HCT116 (cell line): ENCODE measurements at regions not wholly inside any gene's neighbourhood (a gene's known extent, or its start where the extent isn't known, plus 50 kb on each side); places are given as distances from the start of the nearest gene placed in this dataset.

ENCODE experiments used
- ATAC-seq: fragments of 200-7000 bp; cut with Tn5 transposase; 2 replicates; pipeline ENCODE4 v1.9.1; 2020; ENCODE audit warnings: mild to moderate bottlenecking, moderate library complexity
- BruUV-seq: library from RNA; stranded (reverse); fragments of 400-500 nt; replicated peaks from 2 replicates; lab custom pipeline; 2021; lab: Mats Ljungman, UMichigan
- CTCF ChIA-PET: fragments of 300-600 bp; sonication (Branson Sonifier 250); formaldehyde crosslinking; loops from one replicate; lab custom pipeline; 2021; ENCODE audit warnings: antibody characterized with exemption; lab: Charles Lee
- POLR2A ChIA-PET: fragments of 300-600, 350-600 bp; sonication (Branson Sonifier 250); formaldehyde crosslinking; loops from one replicate; lab custom pipeline; 2021; ENCODE audit warnings: antibody characterized with exemption; lab: Charles Lee
- RAD21 ChIA-PET, 2 experiments: fragments of 300-600 bp; sonication (Branson Sonifier 250); formaldehyde crosslinking; loops; one replicate each; lab custom pipeline; 2023; ENCODE audit warnings: low total read pairs in 2 of 2; ENCODE audit not compliant: uncharacterized antibody in 2 of 2, unreplicated experiment in 2 of 2, low non-redundant PET in 1 of 2; lab: Charles Lee
- DNase-seq: peaks from one replicate; pipeline ENCODE4 v3.0.0-alpha.2; 2010; ENCODE audit warnings: low read depth, low spot score
- H2AFZ ChIP-seq: fragments of 200-600 bp; shearing (Covaris generic), sonication (generic); 2 replicates; pipeline ENCODE4 v1.6.1; 2017; ENCODE audit warnings: low read depth, mixed run types, mixed read lengths, antibody characterized with exemption, low read length; ENCODE audit not compliant: poor library complexity, severe bottlenecking
- H3K27ac ChIP-seq: 2 replicates; pipeline ENCODE4 v1.5.1; 2012; ENCODE audit warnings: low read depth, low read length
- H3K27me3 ChIP-seq: fragments of 200-600 bp; sonication (generic); 2 replicates; pipeline ENCODE4 v1.6.1; 2016; ENCODE audit warnings: mixed run types, low read length, mixed read lengths; ENCODE audit not compliant: insufficient read depth
- H3K36me3 ChIP-seq, 2 experiments: fragments of 200-500 bp in 1 of 2; fragments of 200-600 bp in 1 of 2; sonication (Bioruptor generic) in 1 of 2; sonication (generic) in 1 of 2; 2 replicates each; pipeline versions ENCODE4 v1.5.1 to v1.6.1; 2014 to 2016; ENCODE audit warnings: low read length in 2 of 2, inconsistent platforms in 1 of 2, mixed read lengths in 1 of 2, mixed run types in 1 of 2; ENCODE audit not compliant: insufficient read depth in 2 of 2, control insufficient read depth in 1 of 2
- H3K4me1 ChIP-seq, 2 experiments: fragments of 200-600 bp in 1 of 2; sonication (generic) in 1 of 2; 2 replicates each; pipeline versions ENCODE4 v1.5.1 to v1.6.1; 2012 to 2017; ENCODE audit warnings: low read length in 2 of 2, inconsistent platforms in 1 of 2, mild to moderate bottlenecking in 1 of 2, mixed read lengths in 1 of 2, mixed run types in 1 of 2, moderate library complexity in 1 of 2; ENCODE audit not compliant: insufficient read depth in 2 of 2, control insufficient read depth in 1 of 2
- H3K4me2 ChIP-seq: fragments of 200-600 bp; sonication (generic); 2 replicates; pipeline ENCODE4 v1.6.1; 2017; ENCODE audit warnings: mixed run types, low read length, mixed read lengths
- H3K4me3 ChIP-seq, 2 experiments: fragments of 200-600 bp in 1 of 2; sonication (generic) in 1 of 2; replicated peaks in 1 of 2; 2 replicates each; pipeline ENCODE4 v1.5.1; 2011 to 2016; ENCODE audit warnings: low read length in 2 of 2, control low read depth in 1 of 2, low read depth in 1 of 2, mild to moderate bottlenecking in 1 of 2, mixed read lengths in 1 of 2, mixed run types in 1 of 2
- H3K79me2 ChIP-seq: fragments of 200-600 bp; sonication (generic); 2 replicates; pipeline ENCODE4 v1.6.1; 2017; ENCODE audit warnings: mild to moderate bottlenecking, mixed run types, low read length, moderate library complexity, mixed read lengths; ENCODE audit not compliant: insufficient read depth
- H3K9ac ChIP-seq: fragments of 200-600 bp; sonication (generic); 2 replicates; pipeline ENCODE4 v1.6.1; 2016; ENCODE audit warnings: low read length, mixed read lengths
- H3K9me2 ChIP-seq: fragments of 200-600 bp; sonication (generic), shearing (Covaris generic); 2 replicates; pipeline ENCODE4 v1.6.1; 2017; ENCODE audit warnings: mixed run types, mild to moderate bottlenecking, moderate library complexity; ENCODE audit not compliant: insufficient read depth
- H3K9me3 ChIP-seq, 2 experiments: fragments of 200-500 bp in 1 of 2; fragments of 200-600 bp in 1 of 2; sonication (Bioruptor generic) in 1 of 2; sonication (generic) in 1 of 2; 2 replicates each; pipeline ENCODE4 v1.6.1; 2014 to 2017; ENCODE audit warnings: low read length in 2 of 2, mixed read lengths in 2 of 2, inconsistent platforms in 1 of 2, low read depth in 1 of 2, mild to moderate bottlenecking in 1 of 2, mixed run types in 1 of 2, moderate library complexity in 1 of 2; ENCODE audit not compliant: control insufficient read depth in 1 of 2, insufficient read depth in 1 of 2
- H4K20me1 ChIP-seq: fragments of 200-600 bp; sonication (generic), shearing (Covaris generic); 2 replicates; pipeline ENCODE4 v1.6.1; 2017; ENCODE audit warnings: mixed run types, mild to moderate bottlenecking, moderate library complexity; ENCODE audit not compliant: insufficient read depth
- CBX3 ChIP-seq: IDR thresholded peaks from 2 replicates; pipeline ENCODE4 v1.6.1; 2012; ENCODE audit warnings: low read depth
- FOSL1 ChIP-seq: IDR thresholded peaks from 2 replicates; pipeline ENCODE4 v1.6.1; 2012; ENCODE audit warnings: low read depth
- POLR2A ChIP-seq: IDR thresholded peaks from 2 replicates; pipeline ENCODE4 v1.7.0; 2011; ENCODE audit warnings: borderline replicate concordance; ENCODE audit not compliant: insufficient read depth, insufficient read length; ENCODE audit errors: extremely low read depth
- RAD21 ChIP-seq: IDR thresholded peaks from 2 replicates; pipeline ENCODE4 v1.6.1; 2012; ENCODE audit warnings: low read depth, mild to moderate bottlenecking
- intact Hi-C: fragments of 100-400 bp; cut with micrococcal nuclease; formaldehyde crosslinking; loops from 2 replicates; pipeline ENCODE4 v1.10.0; 2022
- TF ChIP-seq, protein P1 (sequence below): IDR thresholded peaks from 2 replicates; pipeline ENCODE4 v1.6.1; 2012; ENCODE audit warnings: low read depth

- Histone ChIP-seq H3K79me2 (no peaks in the 10 kb centered on the region), H3K4me2 (no peak overlapping the region), H3K9me2 (no peaks in the 10 kb centered on the region), H3K9ac (no peak overlapping the region), H3K27me3 (no peaks in the 10 kb centered on the region; the same call in none of the 2 replicates), H3K9me3 (no peaks in the 10 kb centered on the region; a peak in 1 of 4 replicates), H3K4me1 (no peaks in the 10 kb centered on the region), H2AFZ (no peak overlapping the region), H3K36me3 (no peaks in the 10 kb centered on the region), H3K4me3 (no peak overlapping the region), H4K20me1 (no peaks in the 10 kb centered on the region; the same call in 1 of the 2 replicates), H3K27ac (no peak overlapping the region)
- intact Hi-C loops: no loop called here
- CTCF ChIA-PET: no interaction called here
- DNase-seq (no peak), ATAC-seq (no peak)
- no peak for TF ChIP-seq CBX3
- TF ChIP-seq POLR2A: no peak
- no peak for TF ChIP-seq FOSL1
- TF ChIP-seq, protein P1, sequence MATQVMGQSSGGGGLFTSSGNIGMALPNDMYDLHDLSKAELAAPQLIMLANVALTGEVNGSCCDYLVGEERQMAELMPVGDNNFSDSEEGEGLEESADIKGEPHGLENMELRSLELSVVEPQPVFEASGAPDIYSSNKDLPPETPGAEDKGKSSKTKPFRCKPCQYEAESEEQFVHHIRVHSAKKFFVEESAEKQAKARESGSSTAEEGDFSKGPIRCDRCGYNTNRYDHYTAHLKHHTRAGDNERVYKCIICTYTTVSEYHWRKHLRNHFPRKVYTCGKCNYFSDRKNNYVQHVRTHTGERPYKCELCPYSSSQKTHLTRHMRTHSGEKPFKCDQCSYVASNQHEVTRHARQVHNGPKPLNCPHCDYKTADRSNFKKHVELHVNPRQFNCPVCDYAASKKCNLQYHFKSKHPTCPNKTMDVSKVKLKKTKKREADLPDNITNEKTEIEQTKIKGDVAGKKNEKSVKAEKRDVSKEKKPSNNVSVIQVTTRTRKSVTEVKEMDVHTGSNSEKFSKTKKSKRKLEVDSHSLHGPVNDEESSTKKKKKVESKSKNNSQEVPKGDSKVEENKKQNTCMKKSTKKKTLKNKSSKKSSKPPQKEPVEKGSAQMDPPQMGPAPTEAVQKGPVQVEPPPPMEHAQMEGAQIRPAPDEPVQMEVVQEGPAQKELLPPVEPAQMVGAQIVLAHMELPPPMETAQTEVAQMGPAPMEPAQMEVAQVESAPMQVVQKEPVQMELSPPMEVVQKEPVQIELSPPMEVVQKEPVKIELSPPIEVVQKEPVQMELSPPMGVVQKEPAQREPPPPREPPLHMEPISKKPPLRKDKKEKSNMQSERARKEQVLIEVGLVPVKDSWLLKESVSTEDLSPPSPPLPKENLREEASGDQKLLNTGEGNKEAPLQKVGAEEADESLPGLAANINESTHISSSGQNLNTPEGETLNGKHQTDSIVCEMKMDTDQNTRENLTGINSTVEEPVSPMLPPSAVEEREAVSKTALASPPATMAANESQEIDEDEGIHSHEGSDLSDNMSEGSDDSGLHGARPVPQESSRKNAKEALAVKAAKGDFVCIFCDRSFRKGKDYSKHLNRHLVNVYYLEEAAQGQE: no peak
- TF ChIP-seq RAD21: no peak
- BruUV-seq: no TSS peak
- RAD21 ChIA-PET: no interaction called here
- POLR2A ChIA-PET: no interaction called here
Observed at GRCh38 chr3:130607553-130608154, 90.7 kb downstream of the COL6A6 start.
